Upper lobe of right lung (tissue), 1 donor: ENCODE measurements at regions not wholly inside any gene's neighbourhood (a gene's known extent, or its start where the extent isn't known, plus 50 kb on each side); places are given as distances from the start of the nearest gene placed in this dataset.

ENCODE experiments used
- ATAC-seq: fragments of 200-7000 bp; cut with Tn5 transposase; one replicate; pipeline ENCODE4 v1.9.1; 2020; ENCODE audit warnings: mild to moderate bottlenecking, moderate library complexity
- DNase-seq: peaks from one replicate; pipeline ENCODE4 v3.0.0-alpha.2; 2020
- H3K27ac ChIP-seq: fragments of 200-600 bp; one replicate; pipeline ENCODE4 v1.8.0; 2022
- H3K27me3 ChIP-seq: fragments of 200-600 bp; one replicate; pipeline ENCODE4 v1.8.0; 2022; ENCODE audit warnings: mild to moderate bottlenecking
- H3K36me3 ChIP-seq: fragments of 200-600 bp; one replicate; pipeline ENCODE4 v1.8.0; 2022
- H3K4me1 ChIP-seq: fragments of 200-600 bp; one replicate; pipeline ENCODE4 v1.8.0; 2022
- H3K4me3 ChIP-seq: fragments of 200-600 bp; one replicate; pipeline ENCODE4 v1.8.0; 2022; ENCODE audit warnings: mild to moderate bottlenecking
- H3K9me3 ChIP-seq: fragments of 200-600 bp; one replicate; pipeline ENCODE4 v1.8.0; 2022
- intact Hi-C: fragments of 100-400 bp; cut with DNase I; formaldehyde crosslinking; loops from one replicate; pipeline ENCODE4 v1.11.0; 2022
- TF ChIP-seq, protein P1 (sequence below): fragments of 200-600 bp; IDR thresholded peaks from one replicate; pipeline ENCODE4 v1.8.0; 2022; ENCODE audit warnings: antibody characterized with exemption
- donor health status: DM: no; HTN: yes; CAD: no; lungs with severe emphysema.

DNA sequence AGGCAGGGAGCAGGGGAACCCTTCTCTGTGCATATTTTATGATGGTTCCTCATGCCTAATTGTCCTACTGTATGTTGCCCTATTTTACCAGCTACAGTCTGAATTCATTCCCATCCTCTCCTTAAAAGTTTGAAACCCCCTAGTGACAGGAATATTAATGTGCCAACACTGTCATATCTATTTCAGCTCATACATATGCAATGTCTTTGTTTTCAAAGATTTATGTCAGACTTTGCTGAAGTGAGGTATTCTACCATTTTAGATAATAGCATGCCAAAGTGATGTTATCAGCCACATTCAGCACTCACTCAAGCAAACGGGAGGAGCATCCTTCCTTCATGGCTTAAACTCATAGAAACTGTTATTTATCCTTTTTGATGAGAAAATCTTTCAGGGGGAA, 696.5 kb downstream of the NR2F1-AS1 start:
- intact Hi-C loops: no loop called here
- no peak overlapping the region for H3K27ac ChIP-seq
- DNase-seq (no peak), ATAC-seq (no peak)
- H3K4me3 ChIP-seq: no peak overlapping the region
- TF ChIP-seq, protein P1, sequence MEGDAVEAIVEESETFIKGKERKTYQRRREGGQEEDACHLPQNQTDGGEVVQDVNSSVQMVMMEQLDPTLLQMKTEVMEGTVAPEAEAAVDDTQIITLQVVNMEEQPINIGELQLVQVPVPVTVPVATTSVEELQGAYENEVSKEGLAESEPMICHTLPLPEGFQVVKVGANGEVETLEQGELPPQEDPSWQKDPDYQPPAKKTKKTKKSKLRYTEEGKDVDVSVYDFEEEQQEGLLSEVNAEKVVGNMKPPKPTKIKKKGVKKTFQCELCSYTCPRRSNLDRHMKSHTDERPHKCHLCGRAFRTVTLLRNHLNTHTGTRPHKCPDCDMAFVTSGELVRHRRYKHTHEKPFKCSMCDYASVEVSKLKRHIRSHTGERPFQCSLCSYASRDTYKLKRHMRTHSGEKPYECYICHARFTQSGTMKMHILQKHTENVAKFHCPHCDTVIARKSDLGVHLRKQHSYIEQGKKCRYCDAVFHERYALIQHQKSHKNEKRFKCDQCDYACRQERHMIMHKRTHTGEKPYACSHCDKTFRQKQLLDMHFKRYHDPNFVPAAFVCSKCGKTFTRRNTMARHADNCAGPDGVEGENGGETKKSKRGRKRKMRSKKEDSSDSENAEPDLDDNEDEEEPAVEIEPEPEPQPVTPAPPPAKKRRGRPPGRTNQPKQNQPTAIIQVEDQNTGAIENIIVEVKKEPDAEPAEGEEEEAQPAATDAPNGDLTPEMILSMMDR: no peak
- no peaks in the 10 kb centered on the region for H3K4me1 ChIP-seq
- no peaks in the 10 kb centered on the region for H3K27me3 ChIP-seq
- no peaks in the 10 kb centered on the region for H3K36me3 ChIP-seq
- H3K9me3 ChIP-seq: no peaks in the 10 kb centered on the region

DNA sequence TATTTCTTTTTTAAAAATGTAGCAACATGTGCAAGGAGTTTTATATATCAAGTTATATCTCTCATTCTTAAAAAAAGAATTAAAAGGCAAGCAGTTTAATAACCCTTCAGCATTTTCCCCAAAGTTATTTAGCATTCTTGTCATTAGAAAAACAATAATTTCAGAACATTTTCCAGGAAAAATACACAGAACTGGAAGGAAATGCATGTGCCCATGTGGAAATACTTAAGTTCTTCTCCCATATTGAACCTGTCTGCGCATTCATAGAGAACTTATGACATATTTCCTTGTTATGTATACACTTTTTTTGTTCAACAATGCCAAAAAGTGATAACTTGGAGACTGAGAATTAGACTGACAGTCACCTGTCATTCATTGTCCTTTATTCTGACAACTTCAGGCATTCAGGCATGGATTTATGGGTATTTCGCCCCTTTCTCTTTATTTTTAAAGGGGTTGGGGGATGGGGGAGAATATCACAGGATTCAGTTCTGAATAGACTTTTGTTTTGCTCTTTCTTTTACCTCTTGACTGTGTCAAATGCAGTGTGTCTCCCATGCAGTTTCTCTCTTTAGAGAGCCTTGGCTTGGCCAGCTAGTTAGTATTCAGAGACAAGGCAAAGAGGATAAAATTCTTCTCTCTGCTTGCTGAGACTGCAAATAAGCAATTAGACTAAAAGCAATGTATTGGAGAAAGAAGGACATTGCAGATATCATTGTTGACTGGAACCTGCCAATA, 701.0 kb downstream of the NR2F1-AS1 start:
- Histone ChIP-seq H3K4me3 (no peak overlapping the region), H3K9me3 (no peaks in the 10 kb centered on the region), H3K27me3 (no peaks in the 10 kb centered on the region), H3K4me1 (no peaks in the 10 kb centered on the region), H3K36me3 (no peaks in the 10 kb centered on the region), H3K27ac (no peak overlapping the region)
- intact Hi-C loops: no loop called here
- TF ChIP-seq, protein P1: no peak
- DNase-seq (no peak), ATAC-seq (no peak)

DNA sequence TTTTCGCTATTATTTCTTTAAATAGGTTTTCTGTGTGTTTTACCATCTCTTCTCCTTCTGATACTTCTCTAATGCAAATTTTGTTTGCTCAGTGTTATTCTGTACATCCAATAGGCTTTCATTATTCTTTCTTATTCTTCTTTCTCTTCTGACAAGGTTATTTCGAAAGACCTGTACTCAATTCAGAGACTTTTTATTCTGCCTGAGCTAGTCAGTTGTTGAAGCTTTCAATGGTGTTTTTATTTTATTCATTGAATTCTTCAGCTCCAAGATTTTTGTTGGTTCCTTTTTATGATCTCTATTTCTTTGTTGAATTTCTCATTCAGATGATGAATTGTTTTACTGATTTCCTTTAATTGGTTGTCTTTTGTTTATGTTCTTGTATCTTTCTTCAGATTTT, 706.2 kb downstream of the NR2F1-AS1 start:
- H3K4me3 ChIP-seq: no peak overlapping the region
- H3K9me3 ChIP-seq: peaks cover 4% of the 10 kb centered on the region
- intact Hi-C loops: no loop called here
- no peaks in the 10 kb centered on the region for H3K36me3 ChIP-seq
- no peak overlapping the region for H3K27ac ChIP-seq
- DNase-seq (no peak), ATAC-seq (no peak)
- TF ChIP-seq, protein P1: no peak
- H3K27me3 ChIP-seq: no peaks in the 10 kb centered on the region
- no peaks in the 10 kb centered on the region for H3K4me1 ChIP-seq

DNA sequence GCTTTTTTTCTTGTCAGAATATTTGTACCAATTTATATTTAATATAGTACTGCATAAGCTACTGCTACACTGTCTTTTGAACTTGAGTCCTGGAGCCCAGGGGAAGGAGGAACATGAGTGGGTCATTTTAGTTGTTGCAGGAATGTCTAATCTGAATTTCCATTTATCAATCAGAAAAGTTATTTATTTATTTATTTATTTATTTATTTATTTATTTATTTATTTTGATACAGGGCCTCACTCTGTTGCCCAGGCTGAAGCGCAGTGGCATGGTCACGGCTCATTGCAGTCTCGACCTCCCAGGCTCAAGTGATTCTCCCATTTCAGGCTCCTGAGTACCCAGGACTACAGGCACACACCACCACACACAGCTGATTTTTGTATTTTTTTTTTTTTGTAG, 712.6 kb downstream of the NR2F1-AS1 start:
- no peaks in the 10 kb centered on the region for H3K9me3 ChIP-seq
- H3K27ac ChIP-seq: no peak overlapping the region
- no peaks in the 10 kb centered on the region for H3K4me1 ChIP-seq
- no peak for ATAC-seq
- no peak overlapping the region for H3K4me3 ChIP-seq
- TF ChIP-seq, protein P1: no peak
- DNase-seq: no peak
- intact Hi-C loops: no loop called here
- no peaks in the 10 kb centered on the region for H3K36me3 ChIP-seq
- no peaks in the 10 kb centered on the region for H3K27me3 ChIP-seq

DNA sequence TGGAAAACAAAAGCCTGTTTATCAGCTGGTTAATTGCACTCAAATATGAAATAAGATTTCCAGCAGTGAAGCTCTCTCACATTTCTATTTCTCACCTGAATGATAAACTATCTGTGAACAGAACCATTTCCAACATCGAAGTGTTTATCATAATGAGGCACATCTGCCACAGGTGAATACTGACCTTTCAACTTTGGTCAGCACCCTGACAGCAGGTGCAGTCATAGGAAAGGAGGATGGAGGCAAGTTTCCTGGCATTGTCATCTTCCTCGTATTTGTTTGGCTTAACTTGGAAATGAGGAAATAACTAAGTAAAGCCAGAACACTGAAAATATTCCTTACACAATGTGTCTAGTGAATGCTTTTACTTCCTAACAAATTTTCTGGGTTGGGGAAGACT, 716.4 kb downstream of the NR2F1-AS1 start:
- Histone ChIP-seq H3K36me3 (no peaks in the 10 kb centered on the region), H3K4me1 (no peaks in the 10 kb centered on the region), H3K27me3 (no peaks in the 10 kb centered on the region), H3K27ac (no peak overlapping the region), H3K9me3 (no peaks in the 10 kb centered on the region), H3K4me3 (no peak overlapping the region)
- ATAC-seq (no peak), DNase-seq (no peak)
- TF ChIP-seq, protein P1: no peak
- intact Hi-C loops: no loop called here

DNA sequence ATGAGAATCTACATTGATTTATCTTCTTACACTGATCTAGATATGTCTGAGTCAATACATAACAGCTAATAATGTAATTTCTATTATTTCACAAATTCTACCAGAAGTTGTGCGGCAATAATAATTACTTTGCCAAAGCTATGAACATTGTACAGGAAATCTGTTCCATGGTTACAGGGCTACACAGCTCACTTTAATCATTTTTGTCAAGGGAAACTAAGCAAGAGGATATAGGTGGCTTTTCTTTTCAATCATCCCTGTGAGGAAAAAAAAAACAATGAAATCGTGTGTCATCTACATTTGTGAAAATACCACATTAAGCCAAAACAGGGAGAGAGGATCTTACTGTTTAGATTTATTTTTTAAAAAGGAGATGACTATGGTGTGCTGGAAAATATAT, 717.4 kb downstream of the NR2F1-AS1 start:
- no peak for ATAC-seq

More for the DNA sequence above, 717.4 kb downstream of the NR2F1-AS1 start:
- H3K9me3 ChIP-seq: no peaks in the 10 kb centered on the region
- intact Hi-C loops: no loop called here
- TF ChIP-seq, protein P1: no peak
- H3K36me3 ChIP-seq: no peaks in the 10 kb centered on the region
- H3K4me1 ChIP-seq: no peaks in the 10 kb centered on the region
- no peak overlapping the region for H3K27ac ChIP-seq
- no peaks in the 10 kb centered on the region for H3K27me3 ChIP-seq
- no peak overlapping the region for H3K4me3 ChIP-seq
- DNase-seq: no peak
